HG02610 (cell line): ENCODE measurements at regions not wholly inside any gene's neighbourhood (a gene's known extent, or its start where the extent isn't known, plus 50 kb on each side); places are given as distances from the start of the nearest gene placed in this dataset.
"Not testable (repeated sequence)": the region's sequence is repeated elsewhere in the genome, so short reads cannot be mapped to it uniquely, and the experiment has no call there.

Experiments used
- ATAC-seq: cut with Tn5 transposase; IDR thresholded peaks from one replicate; pipeline ENCODE4 v1.9.1; 2021; ENCODE audit warnings: mild to moderate bottlenecking, moderate library complexity; ENCODE audit not compliant: unreplicated experiment

DNA sequence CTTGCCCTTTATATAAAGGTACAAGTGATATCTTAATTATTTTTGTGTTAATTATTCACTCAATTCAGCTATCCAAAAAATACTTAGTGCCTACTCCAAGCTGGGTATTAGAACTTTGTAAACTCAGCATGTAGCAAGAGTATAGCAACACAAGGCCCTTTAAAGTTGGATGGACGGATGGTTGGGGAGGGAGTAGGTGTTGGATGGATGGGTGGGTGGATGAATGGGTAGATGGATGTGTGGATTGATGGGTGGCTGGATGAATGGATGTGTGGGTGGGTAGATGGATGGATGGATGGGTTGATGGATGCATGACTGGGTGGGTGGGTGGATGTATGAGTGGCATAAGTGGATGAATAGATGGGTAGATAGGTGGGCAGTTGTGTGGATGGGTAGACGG lies 211.5 kb downstream of the BANP start:
- not testable (repeated sequence) for ATAC-seq

DNA sequence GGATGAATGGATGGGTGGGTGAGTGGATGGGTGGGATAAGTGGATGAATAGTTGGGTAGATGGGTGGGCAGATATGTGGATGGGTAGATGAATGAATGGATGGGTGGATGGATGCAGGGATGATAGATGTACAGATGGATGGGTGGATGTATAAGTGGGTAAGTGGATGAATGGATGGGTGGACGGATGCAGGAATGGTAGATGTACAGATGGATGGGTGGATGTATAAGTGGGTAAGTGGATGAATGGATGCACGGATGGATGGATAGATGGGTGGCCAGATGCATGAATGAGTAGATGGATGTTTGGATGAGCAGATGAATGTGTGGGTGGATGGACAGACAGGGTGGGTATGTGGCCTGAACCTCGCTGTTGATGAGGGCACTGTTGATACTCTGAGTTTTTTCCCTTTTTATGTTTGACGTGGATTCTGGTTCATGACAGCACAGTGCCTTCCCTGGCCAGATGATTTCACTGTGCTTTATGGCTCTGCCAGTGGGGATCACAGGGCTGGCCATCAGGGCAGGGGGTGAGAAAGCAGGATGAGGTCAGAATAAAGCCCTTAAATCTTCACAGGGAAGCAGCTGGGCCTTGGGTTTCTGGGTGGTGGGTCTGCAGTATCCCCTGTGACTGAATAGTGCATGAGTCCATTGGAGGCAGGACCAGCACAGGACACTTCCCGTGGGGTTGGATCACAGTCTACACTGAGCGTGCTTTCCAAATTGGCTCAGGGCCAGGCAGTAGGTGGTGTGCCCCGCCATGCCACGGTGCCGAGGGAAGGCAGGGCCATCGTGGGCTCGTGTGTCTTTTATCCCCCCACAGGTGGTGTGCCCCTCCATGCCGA lies 213.2 kb downstream of the BANP start:
- not testable (repeated sequence) for ATAC-seq

DNA sequence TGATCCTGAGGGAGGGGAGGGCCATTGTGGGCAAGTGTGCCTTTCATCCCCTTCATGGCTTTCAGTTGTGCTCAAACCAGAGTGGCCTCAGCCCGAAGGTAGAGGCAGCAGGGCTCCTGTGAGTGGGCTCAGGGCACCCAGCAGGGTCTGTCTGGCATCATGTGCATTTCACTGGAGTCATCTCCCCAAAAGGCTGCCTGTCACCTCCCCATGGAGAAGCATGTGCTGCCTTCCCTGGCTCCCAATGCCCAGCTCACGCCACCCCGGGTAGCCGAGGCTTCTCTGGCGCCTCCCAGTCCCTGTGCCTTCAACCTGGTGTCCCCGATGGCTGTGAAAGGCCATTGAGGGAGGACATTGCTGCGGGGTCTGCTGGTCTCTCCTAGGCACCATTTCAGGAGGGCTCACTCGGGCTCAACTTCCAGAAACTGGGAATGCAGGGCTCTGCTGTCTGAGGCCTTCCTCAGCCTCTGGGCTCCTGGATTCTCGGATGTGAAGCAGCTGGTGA lies 213.9 kb downstream of the BANP start:
- not testable (repeated sequence) for ATAC-seq

DNA sequence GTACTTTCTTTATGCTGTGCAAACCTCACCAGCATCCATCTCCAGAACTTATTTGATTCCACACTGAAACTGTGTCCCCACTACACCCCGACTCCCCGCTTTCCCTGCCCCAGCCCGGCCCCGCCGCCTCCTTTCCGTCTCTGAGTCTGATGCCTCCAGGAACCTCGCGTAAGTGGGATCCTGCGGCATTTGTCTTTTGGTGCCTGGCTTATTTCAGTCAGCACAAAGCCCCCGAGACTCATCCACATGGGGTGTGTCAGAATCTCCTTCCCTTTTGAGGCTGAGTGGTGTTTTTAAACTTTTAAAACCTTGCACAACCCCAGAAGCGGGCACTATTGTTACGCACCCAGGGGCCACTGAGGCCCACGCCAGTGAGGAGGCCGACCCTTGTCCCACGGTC lies 214.4 kb downstream of the BANP start:
- ATAC-seq, result not testable (repeated sequence)

- ATAC-seq, result not testable (repeated sequence)
Measured at GRCh38 chr16:88166209-88166773, 215.1 kb downstream of the BANP start.

DNA sequence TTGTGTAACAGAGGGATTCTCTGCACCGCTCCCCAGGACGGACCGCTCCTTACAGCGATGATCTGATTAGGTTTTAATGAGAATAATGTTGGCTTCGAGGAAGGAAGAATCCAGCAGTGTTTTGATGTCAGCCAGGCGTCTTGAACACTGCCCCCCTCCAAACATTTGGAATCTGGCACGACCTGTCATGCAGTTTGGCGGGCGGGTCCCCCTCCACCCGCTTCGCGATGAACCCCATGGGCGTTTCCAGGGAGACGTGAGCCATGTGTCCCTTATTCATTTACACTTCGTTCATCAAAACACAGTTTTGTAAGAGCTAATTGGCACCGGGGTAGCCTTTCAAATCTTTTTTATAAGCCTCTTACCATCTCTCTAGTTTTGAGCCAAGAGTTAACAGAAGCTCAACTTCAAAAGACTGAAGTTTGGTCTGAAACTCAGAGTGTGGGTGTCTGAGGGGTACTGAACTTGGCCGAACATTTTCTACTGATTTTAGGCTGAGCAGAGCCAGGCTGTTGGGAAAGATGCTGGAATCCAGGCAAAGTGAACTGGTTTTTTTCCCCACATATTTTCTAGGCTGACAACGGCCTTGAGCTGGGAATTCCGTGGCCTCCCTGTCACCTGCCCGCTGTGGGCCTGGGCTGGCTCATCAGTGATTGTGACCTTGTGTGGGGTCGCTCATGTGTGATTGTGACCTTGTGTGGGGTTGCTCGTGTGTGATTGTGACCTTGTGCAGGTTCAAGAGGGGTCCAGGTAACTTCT lies 214.8 kb upstream of the ZNF469 start:
- ATAC-seq, result not testable (repeated sequence)

DNA sequence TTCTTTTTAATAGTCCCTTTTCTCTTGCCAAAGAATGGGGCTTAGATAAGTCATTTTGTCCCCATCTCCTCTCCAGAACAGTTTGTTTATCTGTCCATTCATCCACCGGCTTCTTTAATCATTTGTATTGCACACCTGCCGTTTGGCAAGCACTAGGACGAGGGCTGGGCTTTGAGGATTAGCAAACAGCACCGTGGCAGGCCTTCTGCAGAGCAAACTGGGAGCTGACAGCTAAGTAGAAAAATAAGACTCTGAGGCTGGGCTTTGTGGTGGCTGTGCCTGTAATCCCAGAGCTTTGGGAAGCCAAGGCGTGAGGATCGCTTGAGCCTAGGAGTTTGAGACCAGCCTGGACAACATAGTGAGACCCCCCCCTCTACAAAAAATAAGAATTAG lies 214.2 kb upstream of the ZNF469 start:
- ATAC-seq, result not testable (repeated sequence)

- ATAC-seq, result not testable (repeated sequence)
Measured at GRCh38 chr16:88169136-88169830, 213.5 kb upstream of the ZNF469 start.

DNA sequence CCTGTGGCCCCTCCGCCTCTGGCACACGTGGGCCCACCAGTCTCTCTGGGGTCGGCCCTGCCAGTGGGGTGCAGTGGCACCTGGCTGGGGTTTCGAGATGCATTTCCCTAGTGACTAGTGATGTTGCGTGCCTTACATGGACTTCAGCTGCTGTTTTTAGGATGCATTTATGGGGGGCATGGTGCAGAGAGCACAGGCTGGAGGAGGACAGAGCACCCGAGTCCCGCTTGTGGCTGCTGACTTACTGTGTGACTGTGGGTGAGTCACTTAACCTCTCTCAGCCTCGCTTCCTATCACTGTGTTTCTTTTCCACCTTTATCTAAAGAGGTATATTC lies 213.0 kb upstream of the ZNF469 start:
- not testable (repeated sequence) for ATAC-seq

GRCh38 chr16:88170528-88170991 lies 212.2 kb upstream of the ZNF469 start:
- no peak for ATAC-seq

GRCh38 chr16:88171126-88171525 lies 211.6 kb upstream of the ZNF469 start:
- not testable (repeated sequence) for ATAC-seq

- ATAC-seq, result not testable (repeated sequence)
Measured at GRCh38 chr16:88176184-88176583, 206.6 kb upstream of the ZNF469 start.

DNA sequence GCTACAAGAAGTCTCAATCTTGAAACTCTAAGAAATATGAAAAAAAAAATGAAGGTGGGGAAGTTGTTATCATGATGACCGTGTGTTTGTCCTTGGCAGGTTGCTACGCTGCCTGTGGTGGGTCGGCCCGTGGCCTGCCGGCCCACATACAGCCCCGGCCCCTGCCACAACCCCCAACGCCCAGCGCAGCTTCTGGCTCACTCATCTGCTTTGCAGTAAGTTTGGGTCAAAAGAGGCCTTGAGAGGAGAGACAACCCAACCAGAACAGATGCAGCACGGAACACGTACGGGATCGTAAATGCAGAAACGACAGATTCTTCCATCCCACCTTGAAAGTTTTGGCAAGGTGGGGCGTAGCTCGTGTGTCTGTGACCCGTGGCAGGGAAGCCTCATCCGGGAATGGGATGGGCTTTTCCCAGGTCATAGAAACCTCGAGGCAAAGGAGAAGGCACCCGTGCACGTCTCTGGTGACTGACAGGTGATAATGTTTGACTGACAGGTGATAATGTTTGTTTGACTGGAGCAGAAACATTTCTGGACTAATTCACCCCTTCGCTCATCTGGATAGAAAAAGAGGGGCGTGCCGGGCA lies 206.1 kb upstream of the ZNF469 start:
- ATAC-seq, result not testable (repeated sequence)

DNA sequence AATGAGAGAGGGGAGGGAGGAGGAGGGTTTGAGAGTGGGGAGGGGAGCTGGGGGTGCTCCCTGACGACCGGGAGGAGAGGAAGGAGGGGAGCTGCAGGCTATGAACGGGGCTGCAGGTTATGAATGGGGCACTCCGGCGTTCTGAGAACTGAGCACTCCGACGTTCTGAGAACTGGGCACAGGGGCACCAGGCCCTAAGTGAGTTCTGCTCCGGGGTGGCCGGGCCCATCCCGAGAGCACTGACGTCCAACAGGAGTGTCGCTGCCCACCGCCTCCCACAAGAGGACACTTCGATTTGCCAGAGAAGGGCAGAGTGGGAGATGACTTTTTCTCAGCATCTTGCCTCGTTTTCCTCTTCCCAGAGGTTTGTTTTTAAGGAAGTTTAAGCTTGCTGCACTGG lies 204.5 kb upstream of the ZNF469 start:
- not testable (repeated sequence) for ATAC-seq

- not testable (repeated sequence) for ATAC-seq
Measured at GRCh38 chr16:88178896-88179295, 203.9 kb upstream of the ZNF469 start.

- not testable (repeated sequence) for ATAC-seq
Measured at GRCh38 chr16:88182967-88183881, 199.5 kb upstream of the ZNF469 start.

- not testable (repeated sequence) for ATAC-seq
Measured at GRCh38 chr16:88184053-88184452, 198.7 kb upstream of the ZNF469 start.

GRCh38 chr16:88184566-88185355 lies 198.0 kb upstream of the ZNF469 start:
- not testable (repeated sequence) for ATAC-seq
